WTC11 (cell line): ENCODE measurements at regions not wholly inside any gene's neighbourhood (a gene's known extent, or its start where the extent isn't known, plus 50 kb on each side); places are given as distances from the start of the nearest gene placed in this dataset.

Experiments
- ATAC-seq: fragments of 200-7000 bp; cut with Tn5 transposase; 2 replicates; pipeline ENCODE4 v1.10.0; 2021; ENCODE audit warnings: mild to moderate bottlenecking, moderate library complexity
- CTCF ChIA-PET: fragments of 300-600 bp; sonication (Branson Sonifier 250); formaldehyde crosslinking; loops from one replicate; lab custom pipeline; 2021; ENCODE audit warnings: antibody characterized with exemption; lab: Charles Lee
- POLR2A ChIA-PET: fragments of 350-600 bp; sonication (Branson Sonifier 250); formaldehyde crosslinking; loops from one replicate; lab custom pipeline; 2021; ENCODE audit warnings: antibody characterized with exemption; lab: Charles Lee
- DNase-seq: peaks from one replicate; pipeline ENCODE4 v3.0.0; 2021; ENCODE audit warnings: low spot score
- H3K27ac Mint-ChIP-seq: 2 replicates; pipeline ENCODE4 v1.8.0; 2021; ENCODE audit warnings: mixed read lengths
- H3K27me3 Mint-ChIP-seq: 2 replicates; pipeline ENCODE4 v1.8.0; 2021; ENCODE audit warnings: low read depth, mild to moderate bottlenecking, moderate library complexity, mixed read lengths
- H3K36me3 Mint-ChIP-seq: 2 replicates; pipeline ENCODE4 v1.8.0; 2021; ENCODE audit warnings: mixed read lengths
- H3K4me1 Mint-ChIP-seq: 2 replicates; pipeline ENCODE4 v1.8.0; 2022; ENCODE audit warnings: mixed read lengths
- H3K4me3 Mint-ChIP-seq: 2 replicates; pipeline ENCODE4 v1.8.0; 2021; ENCODE audit warnings: mild to moderate bottlenecking, moderate library complexity, mixed read lengths
- H3K9me3 Mint-ChIP-seq: 2 replicates; pipeline ENCODE4 v1.8.0; 2021; ENCODE audit warnings: mixed read lengths
- AR ChIP-seq: fragments of 250-450 bp; sonication (Bioruptor Pico); IDR thresholded peaks from 2 replicates; pipeline ENCODE4 v1.9.0; 2021; ENCODE audit warnings: mild to moderate bottlenecking
- CTCF ChIP-seq: fragments of 200-600 bp; IDR thresholded peaks from 2 replicates; pipeline ENCODE4 v1.8.0; 2022; ENCODE audit warnings: antibody characterized with exemption
- ELF4 ChIP-seq: sonication (generic); formaldehyde crosslinking; IDR thresholded peaks from 2 replicates; pipeline ENCODE4 v1.8.1; 2022; ENCODE audit warnings: low read depth, mild to moderate bottlenecking, moderate library complexity, missing genetic modification reagents
- EMX1 ChIP-seq: fragments of 250-450 bp; sonication (Bioruptor Pico); IDR thresholded peaks from 2 replicates; pipeline ENCODE4 v1.8.0; 2021; ENCODE audit warnings: mild to moderate bottlenecking
- GRHL2 ChIP-seq: fragments of 250-450 bp; sonication (Bioruptor Pico); IDR thresholded peaks from 2 replicates; pipeline ENCODE4 v1.8.0; 2022; ENCODE audit warnings: mild to moderate bottlenecking, moderate library complexity; ENCODE audit not compliant: insufficient replicate concordance, severe bottlenecking
- HMGA2 ChIP-seq: fragments of 250-450 bp; sonication (Bioruptor Pico); IDR thresholded peaks from 2 replicates; pipeline ENCODE4 v1.4.0; 2021; ENCODE audit warnings: mild to moderate bottlenecking, moderate library complexity
- HMGXB4 ChIP-seq: sonication (generic); formaldehyde crosslinking; IDR thresholded peaks from 2 replicates; pipeline ENCODE4 v1.8.1; 2023; ENCODE audit warnings: mild to moderate bottlenecking, moderate library complexity, missing genetic modification reagents
- IRF2 ChIP-seq: sonication (generic); formaldehyde crosslinking; IDR thresholded peaks from 2 replicates; pipeline ENCODE4 v1.8.0; 2022; ENCODE audit warnings: low read depth, missing genetic modification reagents, borderline replicate concordance
- MLX ChIP-seq: sonication (generic); formaldehyde crosslinking; IDR thresholded peaks from 2 replicates; pipeline ENCODE4 v1.8.1; 2023; ENCODE audit warnings: mild to moderate bottlenecking, missing genetic modification reagents, moderate library complexity
- NR3C1 ChIP-seq: sonication (generic); formaldehyde crosslinking; conservative IDR thresholded peaks from 2 replicates; pipeline ENCODE4 v1.8.1; 2023; ENCODE audit warnings: low read depth, mild to moderate bottlenecking, missing genetic modification reagents
- OVOL2 ChIP-seq: fragments of 250-450 bp; sonication (Bioruptor Pico); IDR thresholded peaks from 2 replicates; pipeline ENCODE4 v1.9.0; 2021; ENCODE audit warnings: mild to moderate bottlenecking, borderline replicate concordance
- SOX15 ChIP-seq: fragments of 250-450 bp; sonication (Bioruptor Pico); IDR thresholded peaks from 2 replicates; pipeline ENCODE4 v1.9.0; 2021; ENCODE audit warnings: mild to moderate bottlenecking
- TEAD4 ChIP-seq: sonication (generic); formaldehyde crosslinking; IDR thresholded peaks from 2 replicates; pipeline ENCODE4 v1.8.0; 2022; ENCODE audit warnings: mild to moderate bottlenecking, missing genetic modification reagents
- TP53 ChIP-seq: sonication (generic); formaldehyde crosslinking; IDR thresholded peaks from 2 replicates; pipeline ENCODE4 v1.8.1; 2023; ENCODE audit warnings: mild to moderate bottlenecking, missing genetic modification reagents
- ZBTB21 ChIP-seq: sonication (generic); formaldehyde crosslinking; IDR thresholded peaks from 2 replicates; pipeline ENCODE4 v1.8.1; 2023; ENCODE audit warnings: mild to moderate bottlenecking, missing genetic modification reagents, borderline replicate concordance
- ZNF219 ChIP-seq: sonication (generic); formaldehyde crosslinking; IDR thresholded peaks from 2 replicates; pipeline ENCODE4 v1.8.0; 2023; ENCODE audit warnings: missing genetic modification reagents, mild to moderate bottlenecking, borderline replicate concordance
- ZNF671 ChIP-seq: fragments of 250-450 bp; sonication (Bioruptor Pico); IDR thresholded peaks from 2 replicates; pipeline ENCODE4 v1.8.0; 2021; ENCODE audit warnings: mild to moderate bottlenecking
- TF ChIP-seq, protein P1 (sequence below): sonication (generic); formaldehyde crosslinking; IDR thresholded peaks from 2 replicates; pipeline ENCODE4 v1.8.1; 2023; ENCODE audit warnings: mild to moderate bottlenecking, missing genetic modification reagents, borderline replicate concordance
- TF ChIP-seq, protein P2 (sequence below): sonication (generic); formaldehyde crosslinking; IDR thresholded peaks from 2 replicates; pipeline ENCODE4 v1.8.0; 2022; ENCODE audit warnings: mild to moderate bottlenecking, missing genetic modification reagents

DNA sequence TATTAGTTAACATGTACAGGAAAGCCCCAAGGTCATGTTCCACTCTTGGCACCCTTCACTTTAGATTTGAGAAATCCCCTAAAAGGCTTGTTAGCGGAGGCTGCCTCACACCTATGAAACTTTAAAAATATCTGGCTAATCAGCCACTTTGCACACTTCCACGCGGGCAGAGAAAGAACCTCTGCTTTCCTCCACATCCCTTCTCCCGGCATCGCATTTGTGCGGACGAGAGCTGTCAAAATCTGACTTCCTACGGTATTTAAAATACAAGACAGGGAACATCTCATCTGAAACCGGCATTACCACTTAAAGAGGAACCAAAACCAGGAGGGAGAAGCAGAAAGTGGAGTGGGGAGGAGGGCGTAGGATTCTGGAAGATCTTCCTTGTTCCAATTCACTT is 422.3 kb downstream of the TMEM114 start (continued):
- TF ChIP-seq HMGA2 (CRISPR knock-in tag) (no peak), TP53 (CRISPR knock-in tag) (no peak), OVOL2 (CRISPR knock-in tag) (no peak), ZBTB21 (CRISPR knock-in tag) (no peak), HMGXB4 (CRISPR knock-in tag) (no peak), GRHL2 (CRISPR knock-in tag) (no peak)
- TF ChIP-seq, all 79 proteins: peak for 0

- peaks cover 10% of the 10 kb centered on the region; the same call in 1 of the 2 replicates for H3K27me3 Mint-ChIP-seq
- H3K9me3 Mint-ChIP-seq, result peaks cover 78% of the 10 kb centered on the region
- CTCF ChIA-PET, result no interaction called here
- DNase-seq, result no peak
- no peak overlapping the region for H3K4me3 Mint-ChIP-seq
- no peak for ATAC-seq
- H3K36me3 Mint-ChIP-seq, result peaks cover 65% of the 10 kb centered on the region
- no peak overlapping the region for H3K27ac Mint-ChIP-seq
- no peaks in the 10 kb centered on the region for H3K4me1 Mint-ChIP-seq
- TF ChIP-seq MLX, result no peak
- TF ChIP-seq NR3C1, result no peak
- no peak for TF ChIP-seq SOX15 (CRISPR knock-in tag)
- no peak for TF ChIP-seq ZNF671 (CRISPR knock-in tag)
- TF ChIP-seq, protein P1, sequence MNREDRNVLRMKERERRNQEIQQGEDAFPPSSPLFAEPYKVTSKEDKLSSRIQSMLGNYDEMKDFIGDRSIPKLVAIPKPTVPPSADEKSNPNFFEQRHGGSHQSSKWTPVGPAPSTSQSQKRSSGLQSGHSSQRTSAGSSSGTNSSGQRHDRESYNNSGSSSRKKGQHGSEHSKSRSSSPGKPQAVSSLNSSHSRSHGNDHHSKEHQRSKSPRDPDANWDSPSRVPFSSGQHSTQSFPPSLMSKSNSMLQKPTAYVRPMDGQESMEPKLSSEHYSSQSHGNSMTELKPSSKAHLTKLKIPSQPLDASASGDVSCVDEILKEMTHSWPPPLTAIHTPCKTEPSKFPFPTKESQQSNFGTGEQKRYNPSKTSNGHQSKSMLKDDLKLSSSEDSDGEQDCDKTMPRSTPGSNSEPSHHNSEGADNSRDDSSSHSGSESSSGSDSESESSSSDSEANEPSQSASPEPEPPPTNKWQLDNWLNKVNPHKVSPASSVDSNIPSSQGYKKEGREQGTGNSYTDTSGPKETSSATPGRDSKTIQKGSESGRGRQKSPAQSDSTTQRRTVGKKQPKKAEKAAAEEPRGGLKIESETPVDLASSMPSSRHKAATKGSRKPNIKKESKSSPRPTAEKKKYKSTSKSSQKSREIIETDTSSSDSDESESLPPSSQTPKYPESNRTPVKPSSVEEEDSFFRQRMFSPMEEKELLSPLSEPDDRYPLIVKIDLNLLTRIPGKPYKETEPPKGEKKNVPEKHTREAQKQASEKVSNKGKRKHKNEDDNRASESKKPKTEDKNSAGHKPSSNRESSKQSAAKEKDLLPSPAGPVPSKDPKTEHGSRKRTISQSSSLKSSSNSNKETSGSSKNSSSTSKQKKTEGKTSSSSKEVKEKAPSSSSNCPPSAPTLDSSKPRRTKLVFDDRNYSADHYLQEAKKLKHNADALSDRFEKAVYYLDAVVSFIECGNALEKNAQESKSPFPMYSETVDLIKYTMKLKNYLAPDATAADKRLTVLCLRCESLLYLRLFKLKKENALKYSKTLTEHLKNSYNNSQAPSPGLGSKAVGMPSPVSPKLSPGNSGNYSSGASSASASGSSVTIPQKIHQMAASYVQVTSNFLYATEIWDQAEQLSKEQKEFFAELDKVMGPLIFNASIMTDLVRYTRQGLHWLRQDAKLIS (CRISPR knock-in tag), result no peak
- no peak for TF ChIP-seq ZNF219
- no peak for TF ChIP-seq IRF2
- TF ChIP-seq TEAD4, result no peak
- no peak for TF ChIP-seq AR (CRISPR knock-in tag)
- no peak for TF ChIP-seq EMX1
- no peak for TF ChIP-seq ELF4
- TF ChIP-seq CTCF, result no peak
- TF ChIP-seq, protein P2, sequence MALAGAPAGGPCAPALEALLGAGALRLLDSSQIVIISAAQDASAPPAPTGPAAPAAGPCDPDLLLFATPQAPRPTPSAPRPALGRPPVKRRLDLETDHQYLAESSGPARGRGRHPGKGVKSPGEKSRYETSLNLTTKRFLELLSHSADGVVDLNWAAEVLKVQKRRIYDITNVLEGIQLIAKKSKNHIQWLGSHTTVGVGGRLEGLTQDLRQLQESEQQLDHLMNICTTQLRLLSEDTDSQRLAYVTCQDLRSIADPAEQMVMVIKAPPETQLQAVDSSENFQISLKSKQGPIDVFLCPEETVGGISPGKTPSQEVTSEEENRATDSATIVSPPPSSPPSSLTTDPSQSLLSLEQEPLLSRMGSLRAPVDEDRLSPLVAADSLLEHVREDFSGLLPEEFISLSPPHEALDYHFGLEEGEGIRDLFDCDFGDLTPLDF, result no peak
- POLR2A ChIA-PET, result no interaction called here
These were observed 422.9 kb downstream of the TMEM114 start for GRCh38 chr16:8167436-8167835.
